Progenitor cell of endocrine pancreas (in vitro differentiated cells): ENCODE measurements at regions not wholly inside any gene's neighbourhood (a gene's known extent, or its start where the extent isn't known, plus 50 kb on each side); places are given as distances from the start of the nearest gene placed in this dataset.

Source experiments
- DNase-seq: peaks from one replicate; pipeline ENCODE4 v3.0.0; 2021; ENCODE audit warnings: low spot score; ENCODE audit not compliant: unreplicated experiment
- H3K27ac Mint-ChIP-seq: 2 replicates; pipeline ENCODE4 v1.8.0; 2021; ENCODE audit warnings: mild to moderate bottlenecking, moderate library complexity, mixed read lengths
- H3K27me3 Mint-ChIP-seq: 2 replicates; pipeline ENCODE4 v1.8.0; 2021; ENCODE audit warnings: mixed read lengths
- H3K36me3 Mint-ChIP-seq: 2 replicates; pipeline ENCODE4 v1.8.0; 2022; ENCODE audit warnings: mixed read lengths; ENCODE audit not compliant: insufficient read depth
- H3K4me1 Mint-ChIP-seq: 2 replicates; pipeline ENCODE4 v1.8.0; 2021; ENCODE audit warnings: low read depth, mixed read lengths
- H3K4me3 Mint-ChIP-seq: 2 replicates; pipeline ENCODE4 v1.8.0; 2021; ENCODE audit warnings: low read depth, mild to moderate bottlenecking, moderate library complexity, mixed read lengths
- H3K9me3 Mint-ChIP-seq: 2 replicates; pipeline ENCODE4 v1.8.0; 2021; ENCODE audit warnings: low read depth, mixed read lengths
- CTCF ChIP-seq: fragments of 200-600 bp; sonication (generic); IDR thresholded peaks from one replicate; pipeline ENCODE4 v1.5.0; 2021; ENCODE audit warnings: antibody characterized with exemption, mild to moderate bottlenecking; ENCODE audit not compliant: unreplicated experiment

DNA sequence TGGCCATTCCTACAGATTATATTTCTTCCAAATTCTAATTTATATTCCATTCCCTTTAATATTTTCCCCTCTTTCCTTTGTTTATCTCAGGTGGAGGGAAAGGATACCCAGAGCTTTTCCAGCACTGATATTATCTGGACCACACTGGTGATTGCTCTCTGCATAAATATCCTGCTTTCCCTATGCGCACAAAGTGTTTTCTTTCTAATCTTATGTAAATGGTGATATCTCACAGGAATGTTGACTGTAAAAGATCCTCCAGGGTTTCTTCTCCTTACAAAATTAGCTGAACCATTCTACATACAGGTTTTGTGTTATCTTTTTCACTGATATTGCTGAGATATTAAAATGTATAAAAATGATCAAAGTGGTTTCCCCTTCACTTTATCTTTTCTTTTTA, 59.1 kb upstream of the GALNT13 start:
- no peaks in the 10 kb centered on the region for H3K27me3 Mint-ChIP-seq
- H3K36me3 Mint-ChIP-seq, result no peaks in the 10 kb centered on the region
- no peak for DNase-seq
- no peak overlapping the region for H3K4me3 Mint-ChIP-seq
- H3K9me3 Mint-ChIP-seq, result no peaks in the 10 kb centered on the region
- no peak overlapping the region for H3K27ac Mint-ChIP-seq
- no peak for TF ChIP-seq CTCF
- peaks cover 14% of the 10 kb centered on the region for H3K4me1 Mint-ChIP-seq

- DNase-seq, result no peak
- Mint-ChIP-seq H3K4me3 (no peak overlapping the region), H3K27ac (no peak overlapping the region), H3K4me1 (no peaks in the 10 kb centered on the region), H3K27me3 (no peaks in the 10 kb centered on the region), H3K9me3 (no peaks in the 10 kb centered on the region), H3K36me3 (no peaks in the 10 kb centered on the region)
- TF ChIP-seq CTCF, result no peak
These were observed 53.5 kb upstream of the GALNT13 start for GRCh38 chr2:153818242-153818641.

DNA sequence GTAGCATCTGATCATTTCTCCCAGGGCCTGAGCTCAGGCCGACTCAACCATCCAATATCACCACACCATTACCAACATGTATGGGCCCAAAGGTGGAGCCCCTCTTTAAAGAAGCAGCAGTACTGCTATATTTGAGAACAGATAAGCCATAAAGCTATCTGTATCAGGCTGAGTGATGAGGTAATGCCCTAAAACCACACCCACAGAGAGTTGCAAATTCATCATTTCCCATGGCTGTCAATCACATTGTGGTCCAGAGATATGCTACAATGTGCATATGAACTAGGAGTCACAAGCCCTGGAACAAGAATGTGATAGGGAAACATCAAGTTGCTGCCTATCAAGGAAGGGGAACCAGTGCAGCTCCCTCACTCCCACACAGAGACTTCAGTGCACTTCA, 52.6 kb upstream of the GALNT13 start:
- H3K4me1 Mint-ChIP-seq, result no peaks in the 10 kb centered on the region

GRCh38 chr2:153819501-153819900, 52.2 kb upstream of the GALNT13 start:
- H3K27me3 Mint-ChIP-seq, result no peaks in the 10 kb centered on the region
- no peak overlapping the region for H3K27ac Mint-ChIP-seq
- no peak for DNase-seq
- H3K36me3 Mint-ChIP-seq, result no peaks in the 10 kb centered on the region
- no peaks in the 10 kb centered on the region for H3K4me1 Mint-ChIP-seq
- H3K9me3 Mint-ChIP-seq, result no peaks in the 10 kb centered on the region
- no peak overlapping the region for H3K4me3 Mint-ChIP-seq
- TF ChIP-seq CTCF, result peak; percentile 50

More for the DNA sequence above, 52.6 kb upstream of the GALNT13 start:
- H3K9me3 Mint-ChIP-seq, result no peaks in the 10 kb centered on the region
- H3K36me3 Mint-ChIP-seq, result no peaks in the 10 kb centered on the region
- no peak overlapping the region for H3K27ac Mint-ChIP-seq
- no peaks in the 10 kb centered on the region for H3K27me3 Mint-ChIP-seq
- no peak for TF ChIP-seq CTCF
- no peak overlapping the region for H3K4me3 Mint-ChIP-seq
- no peak for DNase-seq
